Left lung (tissue), 4 donors: ENCODE measurements at regions not wholly inside any gene's neighbourhood (a gene's known extent, or its start where the extent isn't known, plus 50 kb on each side); places are given as distances from the start of the nearest gene placed in this dataset.
"Not testable (repeated sequence)": the region's sequence is repeated elsewhere in the genome, so short reads cannot be mapped to it uniquely, and the experiment has no call there.

ENCODE experiments used
- ATAC-seq: fragments of 200-7000 bp; cut with Tn5 transposase; one replicate; pipeline ENCODE4 v1.9.1; 2020; ENCODE audit warnings: moderate library complexity
- DNase-seq, 4 donors: peaks; one replicate each; pipeline ENCODE4 v3.0.0-alpha.2; 2013 to 2020
- H3K27ac ChIP-seq, 2 donors: fragments of 200-600 bp; sonication (generic) in 1 of 2; one replicate each; pipeline versions ENCODE4 v1.5.0 to v1.8.0; 2020 to 2021
- H3K27me3 ChIP-seq, 2 donors: fragments of 200-600 bp; sonication (generic) in 1 of 2; one replicate each; pipeline versions ENCODE4 v1.5.0 to v1.8.0; 2020 to 2021
- H3K36me3 ChIP-seq, 2 donors: fragments of 200-600 bp; sonication (generic) in 1 of 2; one replicate each; pipeline versions ENCODE4 v1.5.0 to v1.8.0; 2020 to 2021
- H3K4me1 ChIP-seq, 2 donors: fragments of 200-600 bp; one replicate each; pipeline ENCODE4 v1.8.0; 2021
- H3K4me3 ChIP-seq, 2 donors: fragments of 200-600 bp; sonication (generic) in 1 of 2; one replicate each; pipeline versions ENCODE4 v1.5.0 to v1.8.0; 2020 to 2021; ENCODE audit warnings: mild to moderate bottlenecking in 1 of 2
- H3K9me3 ChIP-seq, 2 donors: fragments of 200-600 bp; sonication (generic) in 1 of 2; one replicate each; pipeline versions ENCODE4 v1.5.0 to v1.8.0; 2020 to 2021
- intact Hi-C, 2 donors: fragments of 100-400 bp; cut with DNase I; formaldehyde crosslinking; loops; one replicate each; pipeline versions ENCODE4 v1.11.2 to v1.14.2; 2022
- TF ChIP-seq, protein P1 (sequence below), 2 donors: fragments of 200-600 bp; sonication (generic) in 1 of 2; IDR thresholded peaks; one replicate each; pipeline versions ENCODE4 v1.5.0 to v1.8.0; 2021; ENCODE audit warnings: antibody characterized with exemption in 2 of 2
- donor health status: DM: no; HTN: yes; CAD: no.
- donor health status: DM: no; HTN: no; CAD: no.

DNA sequence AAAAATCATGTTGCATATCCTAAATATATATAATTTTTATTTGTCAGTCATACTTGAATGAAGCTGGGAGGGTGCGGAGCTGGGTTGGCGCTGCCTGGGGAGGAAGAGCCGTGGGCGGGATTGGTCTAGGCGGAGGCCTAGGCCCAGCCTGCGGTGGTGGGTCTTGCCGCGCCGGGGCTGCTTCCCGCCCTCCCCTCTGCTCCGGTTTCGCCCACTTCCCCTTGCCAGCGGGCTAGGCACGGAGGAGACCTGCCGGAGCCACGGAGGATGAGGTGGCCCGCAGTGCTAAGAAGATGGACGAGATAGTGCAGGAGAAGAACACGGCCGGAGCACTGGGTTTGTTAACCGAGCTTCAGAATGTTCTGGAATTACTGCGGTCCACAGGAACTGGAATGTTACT, 54.0 kb upstream of the IGFBPL1 start:
- DNase-seq, result no peak

DNA sequence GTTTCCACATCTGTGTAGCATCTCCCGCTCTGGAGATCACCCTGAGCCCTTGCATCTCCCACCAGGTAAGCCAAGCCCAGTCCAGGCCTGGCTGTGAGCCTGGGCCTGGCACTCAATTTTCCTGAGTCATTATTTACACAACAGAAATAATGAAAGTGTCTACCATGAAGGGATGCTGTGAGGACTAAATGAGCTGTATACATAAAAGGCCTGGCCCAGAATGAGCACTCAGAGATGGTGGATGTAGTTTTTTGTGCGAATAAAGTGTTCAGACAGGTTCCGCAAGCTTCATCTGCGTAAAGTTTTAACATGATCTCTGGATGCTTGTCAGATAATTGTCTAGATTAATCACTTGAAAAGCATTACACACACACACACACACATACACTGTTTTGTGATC, 50.2 kb upstream of the IGFBPL1 start:
- intact Hi-C loops, H3K27me3 ChIP-seq, H3K27ac ChIP-seq, H3K4me3 ChIP-seq, H3K4me1 ChIP-seq, DNase-seq, H3K36me3 ChIP-seq, H3K9me3 ChIP-seq: not testable (repeated sequence)
- peak; percentile 90 for ATAC-seq

More for the DNA sequence above, 54.0 kb upstream of the IGFBPL1 start:
- ATAC-seq, result no peak
- peaks cover 0 to 3% of the 10 kb centered on the region in 2 donors for H3K9me3 ChIP-seq
- H3K36me3 ChIP-seq, result no peaks in the 10 kb centered on the region
- no peaks in the 10 kb centered on the region for H3K4me1 ChIP-seq
- no peaks in the 10 kb centered on the region for H3K27me3 ChIP-seq
- no peak overlapping the region for H3K4me3 ChIP-seq
- intact Hi-C loops, result no loop called here
- TF ChIP-seq, protein P1, sequence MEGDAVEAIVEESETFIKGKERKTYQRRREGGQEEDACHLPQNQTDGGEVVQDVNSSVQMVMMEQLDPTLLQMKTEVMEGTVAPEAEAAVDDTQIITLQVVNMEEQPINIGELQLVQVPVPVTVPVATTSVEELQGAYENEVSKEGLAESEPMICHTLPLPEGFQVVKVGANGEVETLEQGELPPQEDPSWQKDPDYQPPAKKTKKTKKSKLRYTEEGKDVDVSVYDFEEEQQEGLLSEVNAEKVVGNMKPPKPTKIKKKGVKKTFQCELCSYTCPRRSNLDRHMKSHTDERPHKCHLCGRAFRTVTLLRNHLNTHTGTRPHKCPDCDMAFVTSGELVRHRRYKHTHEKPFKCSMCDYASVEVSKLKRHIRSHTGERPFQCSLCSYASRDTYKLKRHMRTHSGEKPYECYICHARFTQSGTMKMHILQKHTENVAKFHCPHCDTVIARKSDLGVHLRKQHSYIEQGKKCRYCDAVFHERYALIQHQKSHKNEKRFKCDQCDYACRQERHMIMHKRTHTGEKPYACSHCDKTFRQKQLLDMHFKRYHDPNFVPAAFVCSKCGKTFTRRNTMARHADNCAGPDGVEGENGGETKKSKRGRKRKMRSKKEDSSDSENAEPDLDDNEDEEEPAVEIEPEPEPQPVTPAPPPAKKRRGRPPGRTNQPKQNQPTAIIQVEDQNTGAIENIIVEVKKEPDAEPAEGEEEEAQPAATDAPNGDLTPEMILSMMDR (IDR thresholded peaks at IDR 0.05), result no peak
- H3K27ac ChIP-seq, result no peak overlapping the region
